GM19468 (cell line): ENCODE measurements at regions not wholly inside any gene's neighbourhood (a gene's known extent, or its start where the extent isn't known, plus 50 kb on each side); places are given as distances from the start of the nearest gene placed in this dataset.

Experiments
- ATAC-seq: cut with Tn5 transposase; IDR thresholded peaks from one replicate; pipeline ENCODE4 v1.9.1; 2021; ENCODE audit warnings: mild to moderate bottlenecking, moderate library complexity, moderate number of reproducible peaks; ENCODE audit not compliant: unreplicated experiment; ENCODE audit errors: extremely low read depth

- ATAC-seq: no peak
These were observed 391.8 kb upstream of the SULF2 start for GRCh38 chr20:48177058-48177457.

- no peak for ATAC-seq
These were observed 390.9 kb upstream of the SULF2 start for GRCh38 chr20:48176139-48176538.

GRCh38 chr20:48175261-48175660, 390.0 kb upstream of the SULF2 start:
- no peak for ATAC-seq

- ATAC-seq: no peak
These were observed 387.0 kb upstream of the SULF2 start for GRCh38 chr20:48172357-48172702.

- ATAC-seq: no peak
These were observed 386.5 kb upstream of the SULF2 start for GRCh38 chr20:48171626-48172356.

- no peak for ATAC-seq
These were observed 385.8 kb upstream of the SULF2 start for GRCh38 chr20:48171071-48171470.

- ATAC-seq: no peak
These were observed 385.3 kb upstream of the SULF2 start for GRCh38 chr20:48170625-48171024.

GRCh38 chr20:48169650-48170225, 384.5 kb upstream of the SULF2 start:
- ATAC-seq: no peak

- ATAC-seq: no peak
These were observed 381.0 kb upstream of the SULF2 start for GRCh38 chr20:48166082-48166835.

GRCh38 chr20:48165401-48165685, 380.1 kb upstream of the SULF2 start:
- no peak for ATAC-seq

- ATAC-seq: no peak
These were observed 379.5 kb upstream of the SULF2 start for GRCh38 chr20:48164566-48165400.

GRCh38 chr20:48164034-48164433, 378.8 kb upstream of the SULF2 start:
- no peak for ATAC-seq

- no peak for ATAC-seq
These were observed 378.2 kb upstream of the SULF2 start for GRCh38 chr20:48163505-48163904.

GRCh38 chr20:48162621-48163020, 377.3 kb upstream of the SULF2 start:
- ATAC-seq: no peak

- no peak for ATAC-seq
These were observed 374.1 kb upstream of the SULF2 start for GRCh38 chr20:48159145-48160008.

GRCh38 chr20:48158014-48158413, 372.7 kb upstream of the SULF2 start:
- ATAC-seq: no peak

- ATAC-seq: no peak
These were observed 371.8 kb upstream of the SULF2 start for GRCh38 chr20:48156951-48157700.

GRCh38 chr20:48156521-48156920, 371.2 kb upstream of the SULF2 start:
- ATAC-seq: no peak

- ATAC-seq: no peak
These were observed 370.0 kb upstream of the SULF2 start for GRCh38 chr20:48155268-48155667.
